OCI-LY1 (cell line): ENCODE measurements at regions not wholly inside any gene's neighbourhood (a gene's known extent, or its start where the extent isn't known, plus 50 kb on each side); places are given as distances from the start of the nearest gene placed in this dataset.

Experiments used
- CTCF ChIP-seq: fragments of 200-600 bp; sonication (generic), shearing (Covaris generic); IDR thresholded peaks from 2 replicates; pipeline ENCODE4 v1.5.1; 2017; ENCODE audit warnings: mild to moderate bottlenecking, antibody characterized with exemption, low read length, moderate library complexity, mixed read lengths
- EZH2 ChIP-seq: fragments of 200-600 bp; sonication (generic), shearing (Covaris generic); IDR thresholded peaks from 2 replicates; pipeline ENCODE4 v1.8.0; 2017; ENCODE audit warnings: borderline replicate concordance, mixed run types, mild to moderate bottlenecking, antibody characterized with exemption, low read length, moderate library complexity, mixed read lengths

DNA sequence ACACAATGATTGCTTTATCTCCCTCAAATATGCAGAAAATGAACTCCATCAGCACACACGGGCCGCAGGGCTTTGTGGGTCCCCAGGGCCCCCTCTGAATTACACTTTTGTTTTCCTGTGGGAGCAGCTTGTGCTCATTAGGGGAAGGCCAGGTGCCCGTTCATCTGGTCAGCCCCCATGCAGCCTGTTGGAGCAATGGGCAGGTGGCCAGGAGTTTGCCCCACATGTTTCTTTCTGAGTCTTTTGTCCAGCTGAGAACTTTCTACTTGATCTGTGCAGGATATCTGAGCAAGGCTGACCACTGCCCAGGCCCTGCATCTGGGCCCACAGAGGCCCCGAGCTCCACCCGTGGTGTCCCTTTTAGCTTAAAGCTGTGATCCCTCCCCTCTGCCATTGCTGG is 105.3 kb upstream of the FAM20C start:
- TF ChIP-seq EZH2 (no peak), CTCF (no peak)
